DMS53 treated with DMSO at 0.1 percent for 48 hours (cell line): ENCODE measurements at regions not wholly inside any gene's neighbourhood (a gene's known extent, or its start where the extent isn't known, plus 50 kb on each side); places are given as distances from the start of the nearest gene placed in this dataset.

Experiments
- DNase-seq: peaks from one replicate; lab custom pipeline; 2025; ENCODE audit not compliant: unreplicated experiment; lab: John Stamatoyannopoulos, UW

DNA sequence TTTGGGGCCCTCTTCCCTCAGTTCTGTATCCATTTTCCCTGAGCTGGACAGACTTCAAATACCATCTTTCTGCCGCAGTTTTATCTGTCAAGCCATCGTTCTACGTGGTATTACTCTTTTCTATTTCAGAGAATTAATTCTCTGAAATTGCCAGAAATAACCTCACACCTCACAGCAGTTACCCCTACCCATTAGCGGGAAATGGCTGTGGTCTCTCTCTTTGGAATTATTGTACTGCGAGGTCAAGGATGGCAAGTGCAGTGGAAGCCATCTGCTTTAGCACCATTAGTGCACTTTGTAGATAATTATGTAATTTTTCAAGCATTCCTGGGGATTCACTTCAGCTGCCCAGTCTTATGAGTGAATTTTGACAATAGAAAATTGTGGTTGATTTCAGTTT is 147.8 kb upstream of the CDH4 start:
- no peak for DNase-seq

DNA sequence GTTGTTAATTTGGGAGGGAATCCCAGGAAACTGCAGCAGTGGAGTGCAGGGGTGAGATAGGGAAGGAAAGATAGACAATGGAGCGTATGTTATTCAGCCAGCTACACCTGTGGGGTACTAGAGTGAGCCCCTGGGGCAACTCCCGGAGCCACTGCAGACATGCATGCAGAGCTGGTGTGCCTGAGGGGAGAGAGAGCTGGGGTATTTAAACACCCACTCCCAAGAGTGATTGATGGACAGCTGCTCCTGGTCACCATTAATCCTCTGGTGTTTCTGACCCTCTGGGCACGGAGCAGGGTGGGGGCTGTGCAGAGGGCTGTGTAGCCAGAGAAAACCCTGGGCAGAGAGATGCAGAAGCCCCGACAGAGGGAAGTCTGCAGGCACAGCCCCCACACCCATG is 146.7 kb upstream of the CDH4 start:
- DNase-seq = no peak

DNA sequence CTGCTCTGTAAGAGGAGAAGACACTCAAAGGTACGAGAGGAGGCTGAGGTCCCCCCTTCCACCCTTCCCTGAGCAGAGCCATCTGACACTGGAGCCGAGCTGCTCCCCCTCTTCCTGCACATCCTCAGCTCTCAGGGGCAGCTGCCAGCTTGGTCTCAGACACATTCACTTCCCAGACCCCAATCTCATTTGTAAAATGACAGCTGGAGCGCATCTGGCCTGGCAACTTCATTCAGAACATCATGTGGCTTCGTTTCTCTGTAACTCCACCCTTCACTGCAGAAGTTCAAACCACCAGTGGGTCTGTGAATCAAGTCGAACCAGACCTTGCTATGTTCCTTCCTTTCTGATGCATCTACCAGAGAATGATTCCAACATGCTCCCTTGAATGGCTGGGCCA is 145.6 kb upstream of the CDH4 start:
- no peak for DNase-seq

DNA sequence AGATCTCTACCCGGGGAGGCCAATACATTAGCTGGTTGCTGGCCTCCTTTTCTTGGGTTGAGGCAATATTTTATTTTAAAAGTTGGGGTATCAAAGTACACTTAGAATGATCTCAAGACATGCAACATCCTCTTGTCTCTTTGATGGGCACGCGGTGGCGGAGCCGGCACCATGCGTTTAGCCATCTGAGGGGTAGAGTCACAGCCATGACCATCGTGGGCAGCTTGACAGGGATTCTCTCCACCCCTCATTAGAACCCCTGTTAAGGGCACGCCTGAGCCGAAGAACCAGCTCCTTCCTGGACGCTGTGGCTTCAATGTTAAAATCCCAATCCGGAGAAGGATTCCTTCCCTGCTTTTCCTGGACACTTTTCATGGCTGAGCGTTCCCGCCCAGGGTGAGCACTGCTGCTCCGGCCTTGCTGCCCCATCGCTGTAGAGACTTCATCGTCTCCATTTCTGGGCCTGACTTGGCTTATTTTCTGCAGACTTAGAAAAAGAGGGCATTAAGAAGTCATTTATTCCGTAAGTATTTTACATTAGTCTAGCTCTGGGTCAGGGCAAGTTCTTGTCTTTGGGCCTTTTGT is 142.7 kb upstream of the CDH4 start:
- DNase-seq = no peak

DNA sequence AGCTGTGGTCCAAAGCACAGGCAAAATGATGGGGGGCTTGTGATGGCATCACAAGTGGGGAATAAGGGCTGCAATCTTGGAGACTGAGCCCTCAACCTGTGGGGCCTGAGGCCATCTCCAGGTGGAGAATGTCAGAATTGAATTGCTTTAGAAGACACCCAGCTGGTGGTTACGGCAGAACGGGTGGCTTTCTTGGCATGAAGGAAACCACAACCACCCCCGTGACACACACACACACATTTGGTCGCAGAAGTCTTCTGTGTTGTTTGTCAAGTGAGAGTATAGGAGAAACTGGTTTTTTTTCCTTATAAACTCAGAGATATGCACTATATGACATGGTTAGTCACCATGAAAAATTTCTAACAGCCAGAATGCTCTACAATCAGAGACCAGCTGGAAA is 139.5 kb upstream of the CDH4 start:
- DNase-seq = no peak

DNA sequence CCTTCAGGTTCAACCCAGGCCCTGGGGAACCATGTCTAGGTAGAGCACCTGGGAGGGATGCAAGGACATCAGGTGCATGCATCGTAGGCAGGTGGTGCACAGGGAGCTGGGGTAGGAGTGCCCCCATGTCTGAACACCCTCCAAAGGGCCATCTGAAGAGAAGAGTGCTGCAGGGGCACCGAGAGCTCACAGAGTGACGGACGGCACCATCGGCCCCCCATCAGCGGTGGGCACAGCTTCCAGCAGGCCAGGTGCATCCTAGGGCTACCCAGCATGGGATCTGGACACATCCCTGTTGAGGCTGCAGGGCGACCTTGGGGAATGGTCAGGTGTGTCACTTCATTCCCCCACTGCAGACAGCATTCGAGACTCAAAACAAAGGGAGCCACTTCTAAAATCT is 138.3 kb upstream of the CDH4 start:
- DNase-seq = no peak

DNA sequence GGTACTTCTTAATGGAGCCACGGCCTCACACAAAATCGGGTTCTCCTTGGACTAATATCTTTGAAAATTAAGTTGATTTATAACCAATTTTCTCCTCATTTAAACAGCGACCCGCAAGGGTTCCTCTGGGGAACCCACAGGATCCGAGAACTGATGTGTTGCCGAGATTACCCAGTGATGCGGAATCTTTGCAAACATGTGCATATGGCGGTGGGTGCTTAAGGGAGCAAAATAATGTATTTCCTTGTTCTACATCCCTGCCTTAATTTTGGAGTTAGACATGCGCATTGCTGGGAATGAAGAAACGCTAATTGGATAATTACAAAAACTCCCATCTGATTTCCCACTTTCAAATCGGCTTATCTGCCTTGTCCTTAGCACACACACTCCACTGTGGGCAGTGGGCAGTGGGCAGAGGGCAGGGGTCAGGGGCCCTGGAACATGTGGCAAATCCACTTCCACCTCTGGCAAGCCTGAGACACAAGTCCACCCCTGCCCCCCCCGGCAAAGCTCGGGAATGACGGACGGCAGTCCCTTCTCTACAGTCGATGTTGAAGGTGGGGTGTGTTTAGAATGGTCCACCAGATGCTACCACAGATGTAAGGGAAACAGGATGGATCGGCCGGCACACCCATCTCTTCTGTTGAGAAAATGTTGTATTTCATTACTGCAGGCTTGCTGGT is 137.4 kb upstream of the CDH4 start:
- DNase-seq = no peak

DNA sequence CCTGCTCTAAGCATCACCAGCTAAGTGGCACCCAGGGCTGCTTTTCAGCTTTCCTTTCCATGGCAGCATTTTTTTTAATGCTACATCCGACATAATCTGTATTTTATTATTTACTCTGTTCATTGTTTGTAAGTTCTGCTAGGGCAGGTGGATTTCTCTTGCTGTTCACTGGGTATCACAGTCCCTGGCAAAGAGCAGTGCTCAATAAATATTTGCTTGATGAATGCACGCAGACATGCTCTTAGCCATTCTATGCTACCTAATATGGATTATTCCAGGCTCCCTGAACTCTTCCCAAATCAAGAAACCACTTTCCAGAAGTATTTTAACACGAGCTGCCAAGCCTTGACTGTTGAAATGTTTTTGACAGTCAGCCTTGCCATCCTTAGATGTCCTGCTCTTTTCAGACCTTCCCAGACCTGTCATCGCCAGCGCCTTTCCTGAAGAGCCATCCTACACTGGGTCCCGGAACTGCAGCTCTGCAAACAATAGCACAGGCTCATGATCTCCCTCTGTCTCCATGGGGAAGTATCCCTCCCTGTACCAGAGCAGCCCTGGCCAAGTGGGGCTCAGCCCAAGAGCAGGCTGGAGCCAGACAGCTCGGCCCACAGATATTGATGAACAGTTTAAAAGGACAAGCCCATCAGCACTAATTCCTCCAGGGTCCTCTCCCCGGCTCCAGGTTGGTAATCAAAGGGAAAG is 136.5 kb upstream of the CDH4 start:
- DNase-seq = no peak

DNA sequence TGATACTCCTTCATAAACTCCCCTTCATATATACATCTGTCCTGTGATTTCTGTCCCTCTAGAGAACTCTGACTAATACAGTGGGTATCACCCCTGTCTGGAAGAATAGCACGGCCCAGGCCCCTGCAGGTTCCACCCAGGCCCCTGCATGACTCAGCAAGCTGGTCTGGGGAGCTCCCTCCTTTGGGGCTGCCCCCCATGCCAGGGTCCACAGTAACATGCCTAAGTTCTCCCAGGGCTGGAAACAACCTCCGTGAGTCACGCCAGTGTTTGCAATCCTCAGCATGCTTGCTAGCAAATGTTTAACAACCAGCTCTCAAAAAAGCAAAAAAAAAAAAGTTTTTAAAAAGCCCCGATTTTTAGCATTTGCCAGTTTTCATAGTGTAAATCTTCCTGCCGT is 134.3 kb upstream of the CDH4 start:
- DNase-seq = no peak

DNA sequence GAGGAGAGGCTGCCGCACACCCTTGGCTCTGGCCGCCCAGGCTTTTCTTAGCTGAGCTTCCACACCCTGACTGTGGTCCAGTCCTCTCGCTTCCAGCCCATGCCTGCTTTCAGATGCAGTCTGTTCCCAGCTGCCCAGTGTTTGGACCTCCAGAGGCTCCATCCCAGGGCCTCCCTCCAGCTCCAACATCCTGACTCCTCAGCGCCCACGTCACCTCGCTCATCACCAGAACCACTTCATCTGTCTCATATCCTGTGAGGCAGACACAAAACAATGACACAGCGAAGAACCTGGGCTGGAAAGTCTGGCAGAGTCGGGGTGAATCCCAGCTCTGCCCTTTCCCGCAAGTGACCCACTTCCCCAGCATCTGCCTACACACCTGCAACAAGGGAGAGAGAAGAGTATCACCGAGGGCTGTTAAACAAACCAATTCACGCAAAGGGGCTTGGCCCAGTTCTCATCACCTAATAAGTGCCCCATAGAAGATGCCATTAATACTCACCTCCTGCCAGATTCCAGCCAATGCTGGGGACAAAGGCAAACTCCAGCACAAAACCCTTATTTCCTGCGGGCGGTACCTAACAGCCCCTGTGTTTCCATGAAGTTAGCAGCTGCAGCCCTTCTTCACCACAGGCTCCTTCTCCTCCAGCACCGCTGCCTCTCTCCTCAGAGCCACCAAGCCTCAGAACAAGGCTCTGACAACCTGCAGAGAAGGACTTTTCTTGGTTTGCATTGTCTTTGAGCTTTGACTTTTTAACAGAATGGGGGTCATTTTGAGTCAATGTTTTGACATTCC is 133.4 kb upstream of the CDH4 start:
- DNase-seq = no peak

DNA sequence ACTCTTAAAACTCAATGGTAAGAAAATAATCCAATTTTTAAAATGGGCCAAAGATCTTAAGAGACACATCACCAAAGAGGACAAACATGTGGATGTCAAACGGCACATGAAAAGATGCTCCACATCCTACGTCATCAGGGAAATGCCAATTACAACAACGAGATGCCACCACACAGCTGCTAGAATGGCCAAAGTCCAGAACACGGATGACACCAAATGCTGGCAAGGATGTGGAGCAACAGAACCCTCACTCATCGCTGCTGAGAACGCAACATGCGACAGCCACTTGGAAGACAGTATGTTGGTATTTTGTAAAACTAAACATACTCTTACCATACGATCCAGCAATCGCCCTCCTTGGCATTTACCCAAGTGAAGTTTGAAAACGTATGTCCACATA is 132.8 kb upstream of the CDH4 start:
- no peak for DNase-seq

DNA sequence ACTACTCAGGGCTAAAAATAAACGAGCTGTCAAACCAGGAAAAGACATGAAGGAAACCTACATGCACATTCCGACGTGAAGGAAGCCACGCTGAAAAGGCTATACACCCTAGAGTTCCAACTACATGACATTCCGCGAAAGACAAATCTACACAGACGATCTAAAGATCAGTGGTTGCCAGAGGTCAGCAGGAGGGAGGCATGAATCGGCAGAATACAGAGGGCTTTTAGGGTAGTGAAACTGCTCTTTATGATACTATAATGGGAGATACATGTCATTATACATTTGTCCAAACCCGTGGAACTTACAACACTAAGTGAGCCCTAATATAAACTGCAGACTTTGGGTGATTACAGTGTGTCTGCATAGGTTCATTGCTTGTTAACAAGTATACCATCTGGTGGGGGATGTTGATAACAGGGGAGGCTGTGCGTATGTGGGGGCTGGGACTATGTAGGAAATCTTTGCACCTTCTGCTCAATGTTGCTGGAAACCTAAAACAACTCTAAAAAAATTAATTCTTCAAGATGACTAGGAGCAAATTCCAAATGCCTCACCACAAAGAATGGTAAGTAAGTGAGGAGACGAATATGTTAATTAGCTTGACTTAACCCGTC is 132.2 kb upstream of the CDH4 start:
- DNase-seq = no peak

DNA sequence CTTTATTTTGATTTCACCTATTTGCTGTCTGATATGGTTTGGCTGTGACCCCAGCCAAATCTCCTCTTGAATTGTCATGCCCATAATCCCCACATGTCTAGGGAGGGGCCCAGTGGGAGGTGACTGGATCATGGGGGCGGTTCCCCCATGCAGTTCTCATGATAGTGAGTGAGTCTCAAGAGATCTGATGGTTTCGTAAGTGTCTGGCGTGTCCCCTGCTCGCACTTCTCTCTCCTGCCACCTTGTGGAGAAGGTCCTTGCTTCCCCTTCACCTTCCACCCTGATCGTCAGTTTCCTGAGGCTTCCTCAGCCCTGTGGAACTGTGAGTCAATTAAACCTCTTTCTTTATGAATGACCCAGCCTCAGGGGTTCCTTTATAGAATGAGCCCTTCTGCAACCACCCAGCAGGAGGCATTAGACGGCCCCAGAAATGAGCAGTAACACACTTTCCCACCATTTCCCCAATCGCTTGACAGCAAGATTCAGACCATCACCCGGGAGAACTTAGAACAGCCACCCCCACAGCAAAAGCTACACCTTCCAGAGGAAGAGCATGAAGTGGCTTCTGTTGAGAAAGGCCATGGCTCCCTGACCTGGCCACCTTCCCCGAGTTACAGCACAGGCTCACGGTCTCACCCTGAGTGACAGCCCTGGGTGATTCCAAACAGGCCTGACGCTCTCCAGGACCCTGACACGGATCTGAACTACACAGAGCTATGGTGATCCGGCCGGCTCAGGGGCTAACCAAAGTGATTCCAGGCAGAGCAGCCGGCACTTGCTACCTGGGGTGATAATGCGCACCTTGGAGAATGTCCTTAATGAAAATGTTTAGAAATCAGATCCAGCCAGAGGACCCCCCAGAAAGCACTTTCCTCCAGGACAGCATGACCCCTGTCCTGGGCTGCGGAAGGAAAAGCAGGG is 131.2 kb upstream of the CDH4 start:
- no peak for DNase-seq

DNA sequence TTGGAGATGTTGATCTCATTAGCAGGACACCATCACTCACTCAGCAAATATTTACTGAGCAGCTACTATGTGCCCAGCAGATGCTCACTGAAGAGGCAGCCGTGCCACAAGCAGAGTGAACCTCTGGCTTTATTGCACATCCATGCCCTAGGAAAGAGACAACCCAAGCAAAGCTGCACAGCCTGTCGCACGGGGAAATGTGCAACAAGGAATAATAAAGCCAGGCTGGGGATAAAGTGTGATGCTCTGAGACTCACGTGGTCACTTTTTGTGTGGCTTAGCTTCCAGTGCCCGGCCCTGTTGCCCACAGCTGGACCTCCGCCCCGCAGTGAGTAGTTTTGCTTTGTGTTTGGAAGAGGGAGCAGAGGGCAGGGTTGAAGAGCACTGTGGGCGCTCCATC is 130.4 kb upstream of the CDH4 start:
- DNase-seq = no peak

DNA sequence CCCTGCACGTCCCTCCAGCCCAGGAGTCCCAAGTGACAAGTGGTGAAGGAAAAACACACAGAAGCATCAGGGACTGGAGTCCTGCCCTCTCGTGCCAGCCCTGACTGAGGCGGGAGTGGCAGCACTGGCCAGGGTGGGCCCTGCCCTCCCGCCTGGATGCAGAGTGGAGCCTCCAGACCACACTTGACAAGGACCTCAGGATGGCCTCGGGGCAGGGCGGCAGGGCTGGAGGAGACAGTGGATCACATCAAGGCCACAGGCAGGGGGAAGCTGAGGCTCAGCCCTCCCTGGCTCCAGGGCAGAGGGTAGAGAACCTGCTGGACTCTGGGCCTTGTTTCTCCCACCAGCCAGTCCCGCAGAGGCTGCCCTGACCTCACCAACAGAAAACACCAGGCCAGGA is 128.8 kb upstream of the CDH4 start:
- no peak for DNase-seq

DNA sequence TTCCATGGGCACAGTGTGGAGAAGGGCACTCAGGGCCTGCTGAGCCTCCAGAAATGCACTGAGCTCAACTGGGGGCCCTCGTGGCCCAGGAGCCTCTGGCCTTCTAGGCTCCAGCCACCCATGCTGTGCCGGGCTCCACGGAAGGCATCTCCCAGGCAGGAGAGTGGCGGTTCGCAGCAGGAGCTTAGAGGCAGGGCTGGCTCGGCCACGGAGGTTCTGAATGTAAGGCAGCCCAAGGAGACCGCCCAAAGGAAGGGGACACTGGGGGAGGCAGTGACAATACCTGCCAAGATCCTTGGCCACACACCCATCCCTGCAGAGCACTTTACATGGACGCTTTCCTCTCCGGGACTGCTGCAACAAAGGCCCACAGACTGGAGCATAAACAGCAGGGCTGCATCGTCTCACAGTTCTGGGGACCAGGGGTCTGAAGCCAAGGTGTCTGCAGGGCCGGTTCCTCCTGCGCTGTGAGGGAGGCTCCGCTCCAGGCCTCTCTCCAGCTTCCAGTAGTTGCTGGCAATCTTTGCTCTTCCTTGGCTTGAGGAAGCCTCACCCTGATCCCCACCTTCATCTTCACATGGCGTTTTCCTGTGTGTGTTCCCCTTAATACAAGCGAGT is 128.2 kb upstream of the CDH4 start:
- no peak for DNase-seq

DNA sequence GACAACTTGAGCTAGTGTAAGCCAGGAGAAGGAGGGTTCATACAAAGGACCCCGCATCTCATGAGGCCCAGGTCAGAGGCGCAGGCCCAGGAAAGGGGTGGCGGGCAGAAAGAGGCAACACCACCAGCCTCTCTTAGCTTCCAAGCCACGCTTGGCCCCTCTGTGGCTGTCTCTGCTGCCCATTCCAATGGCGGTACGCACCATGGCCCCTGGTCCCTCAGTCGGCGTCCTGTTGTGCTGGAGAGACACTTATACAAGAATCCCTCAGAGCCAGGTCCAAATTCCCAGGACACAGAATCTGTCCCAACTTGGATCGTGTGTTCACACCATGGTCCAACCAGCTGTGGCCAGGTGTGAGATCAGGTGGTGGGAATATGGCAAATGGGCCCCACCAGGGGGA is 127.0 kb upstream of the CDH4 start:
- no peak for DNase-seq

DNA sequence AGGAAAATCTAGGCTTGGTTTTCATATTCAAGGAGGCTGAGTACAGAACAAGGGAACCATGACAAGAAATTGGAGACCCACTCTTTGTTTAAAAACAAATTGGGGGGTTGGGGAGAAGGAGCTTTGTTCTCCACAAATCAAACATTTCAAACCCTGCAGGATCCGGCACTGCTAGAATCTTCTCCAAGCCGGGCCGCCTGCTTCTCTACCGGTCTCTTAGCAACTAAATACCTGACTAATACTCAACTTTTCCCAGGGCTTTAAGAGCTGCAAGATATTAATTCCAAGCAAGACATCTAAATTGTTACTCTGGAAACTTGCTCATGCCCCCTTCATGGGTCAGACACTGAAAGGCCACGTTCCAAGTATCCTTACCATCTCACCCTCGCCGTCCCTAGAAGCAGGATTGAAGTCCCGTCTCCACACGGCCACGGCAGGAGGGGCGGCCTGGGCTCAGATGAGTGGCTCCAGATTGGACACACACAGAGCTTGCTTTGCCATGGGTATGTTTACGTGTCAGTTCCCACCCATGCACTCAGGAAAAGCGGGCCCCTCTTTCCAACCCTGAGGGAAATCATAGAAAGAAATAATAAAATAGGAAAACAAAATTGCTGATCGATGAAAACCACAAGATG is 126.4 kb upstream of the CDH4 start:
- DNase-seq = no peak

DNA sequence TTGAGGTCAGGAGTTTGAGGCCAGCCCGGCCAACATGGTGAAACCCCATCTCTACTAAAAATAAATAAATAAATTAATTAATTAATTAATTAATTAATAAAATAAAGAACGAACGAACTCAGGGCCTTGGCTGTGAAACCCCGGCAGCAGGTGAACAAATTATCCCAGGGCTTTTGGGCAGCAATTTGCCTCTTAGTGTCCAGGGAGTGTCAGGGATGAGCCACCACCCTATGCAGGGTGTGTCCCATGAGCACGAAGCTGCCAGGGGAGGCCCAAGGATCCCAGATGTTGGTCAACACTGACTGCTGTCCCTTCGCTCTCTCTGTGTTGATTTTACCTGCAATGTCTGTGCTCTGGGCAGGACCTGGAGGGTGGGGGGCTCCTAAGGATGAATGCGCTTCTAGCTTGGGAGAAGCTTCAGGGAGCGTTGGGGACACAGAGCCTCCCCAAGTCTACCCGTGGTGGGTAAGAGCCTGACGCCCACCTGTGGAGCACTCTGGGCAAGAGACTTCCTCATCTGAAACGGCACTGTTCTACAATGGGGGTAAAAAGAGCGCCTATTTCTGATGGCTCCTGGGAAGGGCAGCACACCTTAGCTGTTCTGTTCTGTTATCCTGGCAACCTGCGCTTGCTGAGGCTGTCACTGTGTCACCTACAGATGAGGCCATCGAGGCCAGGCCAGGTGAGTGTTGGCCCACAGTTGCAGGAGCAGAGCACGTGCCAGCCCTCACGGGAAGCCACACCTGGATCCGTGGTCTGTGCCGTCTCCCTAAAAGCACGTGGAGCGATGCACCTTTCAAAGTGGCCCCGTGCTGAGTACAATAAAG is 125.5 kb upstream of the CDH4 start:
- no peak for DNase-seq
